IPS-18a (cell line): ENCODE measurements at regions not wholly inside any gene's neighbourhood (a gene's known extent, or its start where the extent isn't known, plus 50 kb on each side); places are given as distances from the start of the nearest gene placed in this dataset.

ENCODE experiments used
- H3K27ac ChIP-seq: one replicate; pipeline ENCODE4 v1.5.1; 2013; ENCODE audit warnings: low read length
- H3K27me3 ChIP-seq: one replicate; pipeline ENCODE4 v1.6.1; 2013; ENCODE audit warnings: mild to moderate bottlenecking, low read length; ENCODE audit not compliant: control insufficient read depth, insufficient read depth
- H3K36me3 ChIP-seq: one replicate; pipeline ENCODE4 v1.6.1; 2013; ENCODE audit warnings: low read depth, low read length; ENCODE audit not compliant: control insufficient read depth
- H3K4me1 ChIP-seq: one replicate; pipeline ENCODE4 v1.6.1; 2013; ENCODE audit warnings: low read depth, low read length; ENCODE audit not compliant: control insufficient read depth
- H3K4me3 ChIP-seq: one replicate; pipeline ENCODE4 v1.5.1; 2013; ENCODE audit warnings: low read length
- H3K9ac ChIP-seq: one replicate; pipeline ENCODE4 v1.6.1; 2013; ENCODE audit warnings: mild to moderate bottlenecking, low read length, moderate library complexity
- H3K9me3 ChIP-seq: one replicate; pipeline ENCODE4 v1.6.1; 2013; ENCODE audit warnings: low read depth, low read length; ENCODE audit not compliant: control insufficient read depth

DNA sequence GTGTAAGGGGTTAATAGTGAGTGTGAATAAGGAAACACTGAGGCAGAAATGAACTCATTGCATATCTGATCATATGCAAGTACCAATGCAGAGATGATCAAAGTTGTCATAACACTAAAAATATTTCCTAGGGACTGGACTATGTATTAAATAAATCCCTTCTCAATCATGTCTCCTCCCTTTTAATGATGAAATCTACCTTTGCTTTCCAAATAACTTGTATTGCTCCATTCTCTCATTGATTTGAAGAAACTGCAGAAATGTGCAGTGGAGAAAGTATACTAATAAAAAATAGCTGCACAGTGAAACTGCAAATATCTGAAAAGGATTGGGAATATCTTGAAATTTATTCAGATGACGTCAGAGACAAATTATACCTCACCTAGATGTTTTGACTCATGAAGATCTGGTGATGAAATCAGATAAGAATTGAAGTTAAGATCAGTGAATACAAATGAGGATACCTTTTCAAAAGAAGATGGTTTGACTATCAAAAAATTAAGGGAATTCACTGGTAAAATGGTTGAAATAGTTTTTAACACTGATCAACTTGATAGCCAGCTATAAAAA lies 1264.9 kb upstream of the USP15 start:
- Histone ChIP-seq H3K9ac (no peak overlapping the region), H3K36me3 (no peaks in the 10 kb centered on the region), H3K27ac (no peak overlapping the region), H3K27me3 (no peaks in the 10 kb centered on the region), H3K9me3 (no peaks in the 10 kb centered on the region), H3K4me3 (no peak overlapping the region), H3K4me1 (no peaks in the 10 kb centered on the region)

DNA sequence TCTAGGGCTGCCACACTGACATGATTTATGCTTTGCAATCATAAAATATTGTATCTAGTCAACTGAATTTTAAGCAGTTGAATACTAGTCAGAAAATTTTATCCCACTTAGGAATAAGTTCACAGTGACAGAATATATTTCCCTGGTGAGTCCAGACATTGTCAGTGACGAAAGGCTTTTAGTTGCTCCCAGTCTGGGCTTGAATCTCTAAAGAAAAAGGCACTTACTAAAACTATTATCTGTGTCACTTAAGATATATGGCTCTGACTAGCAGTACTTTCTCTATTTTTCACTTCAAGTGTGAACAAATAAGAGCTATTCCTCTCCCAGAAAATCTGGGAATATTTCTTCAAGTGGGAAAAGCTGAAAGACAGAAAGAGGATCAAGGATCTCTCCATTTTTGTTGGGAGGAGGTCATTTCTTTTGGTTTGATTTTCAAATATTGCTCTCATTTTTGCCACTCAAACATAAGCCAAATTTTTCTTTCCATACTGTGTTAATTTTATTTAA lies 1262.3 kb upstream of the USP15 start:
- H3K4me1 ChIP-seq: no peaks in the 10 kb centered on the region
- H3K36me3 ChIP-seq: no peaks in the 10 kb centered on the region
- H3K4me3 ChIP-seq: no peak overlapping the region
- no peaks in the 10 kb centered on the region for H3K9me3 ChIP-seq
- no peaks in the 10 kb centered on the region for H3K27me3 ChIP-seq
- no peak overlapping the region for H3K9ac ChIP-seq
- no peak overlapping the region for H3K27ac ChIP-seq

DNA sequence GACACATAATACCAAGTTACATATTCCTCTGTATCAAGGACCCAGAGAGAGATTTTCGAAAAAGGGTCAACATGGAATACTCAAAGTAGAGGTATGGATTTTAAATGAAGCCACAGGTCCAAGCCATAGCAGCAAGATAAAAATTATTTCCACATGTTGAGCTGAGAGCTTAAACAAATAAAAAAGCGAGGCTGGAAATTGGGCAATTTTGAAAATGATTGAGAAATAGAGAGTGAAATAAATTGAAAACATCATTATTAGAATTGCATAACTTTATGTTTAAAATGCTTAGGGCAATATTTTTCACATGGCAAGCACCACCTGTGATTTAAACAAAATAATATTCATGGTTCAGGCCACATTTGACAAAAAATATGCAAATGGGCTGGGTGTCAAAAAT lies 1251.0 kb upstream of the USP15 start:
- Histone ChIP-seq H3K4me3 (no peak overlapping the region), H3K27me3 (no peaks in the 10 kb centered on the region), H3K9me3 (no peaks in the 10 kb centered on the region), H3K4me1 (no peaks in the 10 kb centered on the region), H3K27ac (no peak overlapping the region), H3K9ac (no peak overlapping the region), H3K36me3 (no peaks in the 10 kb centered on the region)

- Histone ChIP-seq H3K9me3 (no peaks in the 10 kb centered on the region), H3K36me3 (no peaks in the 10 kb centered on the region), H3K4me1 (no peaks in the 10 kb centered on the region), H3K27ac (no peak overlapping the region), H3K4me3 (no peak overlapping the region), H3K27me3 (no peaks in the 10 kb centered on the region), H3K9ac (no peak overlapping the region)
Measured at GRCh38 chr12:61011767-61012423, 1248.3 kb upstream of the USP15 start.

DNA sequence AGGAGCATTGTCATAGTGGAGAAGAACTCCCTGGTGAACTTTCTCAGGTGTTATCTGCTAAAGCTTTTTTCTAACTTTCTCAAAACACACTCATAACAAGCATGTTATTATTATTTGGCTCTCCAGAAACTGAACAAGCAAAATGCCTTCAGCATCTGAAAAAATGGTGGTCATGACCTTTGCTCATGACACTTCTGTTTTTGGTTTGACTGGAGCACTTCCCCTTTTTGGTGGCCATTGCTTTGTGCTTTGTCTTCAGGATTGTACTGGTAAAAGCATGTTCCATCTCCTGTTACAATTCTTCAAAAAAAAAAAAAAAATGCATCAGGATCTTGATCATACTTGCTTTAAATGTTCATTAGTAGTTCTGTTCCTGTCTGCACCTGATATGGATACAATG lies 1241.6 kb upstream of the USP15 start:
- no peaks in the 10 kb centered on the region for H3K27me3 ChIP-seq
- no peak overlapping the region for H3K27ac ChIP-seq
- H3K4me3 ChIP-seq: no peak overlapping the region
- no peaks in the 10 kb centered on the region for H3K36me3 ChIP-seq
- H3K4me1 ChIP-seq: no peaks in the 10 kb centered on the region
- no peak overlapping the region for H3K9ac ChIP-seq
- H3K9me3 ChIP-seq: peaks cover 9% of the 10 kb centered on the region

GRCh38 chr12:61023231-61023630 lies 1237.0 kb upstream of the USP15 start:
- Histone ChIP-seq H3K4me3 (no peak overlapping the region), H3K4me1 (no peaks in the 10 kb centered on the region), H3K9ac (no peak overlapping the region), H3K27ac (no peak overlapping the region), H3K27me3 (no peaks in the 10 kb centered on the region), H3K36me3 (no peaks in the 10 kb centered on the region), H3K9me3 (peaks cover 9% of the 10 kb centered on the region)

GRCh38 chr12:61029516-61029915 lies 1230.7 kb upstream of the USP15 start:
- H3K27ac ChIP-seq: no peak overlapping the region
- no peaks in the 10 kb centered on the region for H3K36me3 ChIP-seq
- H3K4me3 ChIP-seq: no peak overlapping the region
- H3K4me1 ChIP-seq: no peaks in the 10 kb centered on the region
- H3K9ac ChIP-seq: no peak overlapping the region
- H3K9me3 ChIP-seq: no peaks in the 10 kb centered on the region
- H3K27me3 ChIP-seq: no peaks in the 10 kb centered on the region

DNA sequence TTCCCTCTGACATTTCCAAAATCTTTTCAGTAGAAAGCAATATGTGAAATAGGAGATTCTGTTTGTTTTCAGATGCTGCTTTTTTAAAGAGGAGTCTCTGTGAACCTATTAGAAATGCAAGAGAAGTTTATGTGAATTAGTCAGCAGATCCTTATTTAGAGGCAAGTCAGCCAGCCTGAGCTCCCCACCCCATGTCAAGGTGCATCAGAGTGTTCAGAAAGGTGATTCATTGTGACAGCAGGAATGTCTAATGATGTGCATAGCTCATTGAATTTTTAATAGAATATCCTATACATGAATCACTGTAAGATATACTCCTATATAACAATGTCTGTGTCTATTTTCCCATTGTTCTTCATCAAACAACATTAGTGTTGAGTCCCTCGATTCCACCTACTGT lies 1222.4 kb upstream of the USP15 start:
- Histone ChIP-seq H3K4me1 (no peaks in the 10 kb centered on the region), H3K27ac (no peak overlapping the region), H3K9me3 (no peaks in the 10 kb centered on the region), H3K4me3 (no peak overlapping the region), H3K9ac (no peak overlapping the region), H3K27me3 (no peaks in the 10 kb centered on the region), H3K36me3 (no peaks in the 10 kb centered on the region)

GRCh38 chr12:61043838-61044237 lies 1216.4 kb upstream of the USP15 start:
- Histone ChIP-seq H3K36me3 (no peaks in the 10 kb centered on the region), H3K9me3 (no peaks in the 10 kb centered on the region), H3K27me3 (no peaks in the 10 kb centered on the region), H3K9ac (no peak overlapping the region), H3K4me1 (no peaks in the 10 kb centered on the region), H3K27ac (no peak overlapping the region), H3K4me3 (no peak overlapping the region)

- Histone ChIP-seq H3K9ac (no peak overlapping the region), H3K4me3 (no peak overlapping the region), H3K9me3 (no peaks in the 10 kb centered on the region), H3K4me1 (no peaks in the 10 kb centered on the region), H3K27ac (no peak overlapping the region), H3K36me3 (no peaks in the 10 kb centered on the region), H3K27me3 (no peaks in the 10 kb centered on the region)
Measured at GRCh38 chr12:61044766-61045165, 1215.4 kb upstream of the USP15 start.

DNA sequence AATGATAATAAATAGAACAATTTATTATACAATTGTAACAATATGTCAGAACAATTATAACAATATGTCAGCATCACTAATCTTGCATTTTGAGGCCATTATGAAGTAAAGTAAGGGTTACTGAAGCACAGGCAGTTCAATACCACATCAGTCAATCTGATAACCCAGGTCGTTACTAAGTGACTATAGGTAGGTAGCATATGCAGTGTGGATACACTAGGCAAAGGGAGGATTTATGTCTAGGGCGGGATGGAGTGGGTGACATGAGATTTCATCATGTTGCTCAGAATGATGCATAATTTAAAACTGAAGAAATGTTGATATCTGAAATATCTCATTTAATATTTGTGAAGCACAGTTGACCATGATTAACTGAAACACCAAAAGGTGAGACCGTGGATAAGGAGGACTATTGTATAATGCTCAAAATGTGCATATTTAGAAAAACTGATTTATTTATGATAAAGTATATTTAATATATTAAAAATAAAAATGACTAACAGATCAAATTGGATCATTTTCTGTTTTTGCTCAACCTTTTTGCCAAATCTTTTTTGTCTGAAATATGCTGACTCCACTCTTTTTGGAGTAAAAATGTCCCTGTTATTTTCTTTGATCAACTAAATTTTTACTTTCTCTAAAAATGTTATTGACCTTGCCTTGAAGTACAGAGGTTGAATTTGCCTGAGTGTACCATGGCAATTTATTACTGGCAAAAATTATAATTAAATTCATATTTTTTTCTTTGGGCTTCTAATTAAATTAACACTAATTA lies 1189.4 kb upstream of the USP15 start:
- Histone ChIP-seq H3K4me3 (no peak overlapping the region), H3K27ac (no peak overlapping the region)

More for the DNA sequence above, 1189.4 kb upstream of the USP15 start:
- H3K9ac ChIP-seq: no peak overlapping the region
- H3K4me1 ChIP-seq: no peaks in the 10 kb centered on the region
- H3K36me3 ChIP-seq: no peaks in the 10 kb centered on the region
- H3K9me3 ChIP-seq: no peaks in the 10 kb centered on the region
- H3K27me3 ChIP-seq: no peaks in the 10 kb centered on the region
